Osteoblast (primary cell): ENCODE measurements at regions not wholly inside any gene's neighbourhood (a gene's known extent, or its start where the extent isn't known, plus 50 kb on each side); places are given as distances from the start of the nearest gene placed in this dataset.
A peak's percentile ranks its signal among the peaks of the same experiment; 100 is the strongest.

ENCODE experiments used
- DNase-seq: peaks from one replicate; pipeline ENCODE4 v3.0.0; 2011; ENCODE audit warnings: low spot score, mixed read lengths; ENCODE audit not compliant: insufficient read length; ENCODE audit errors: missing footprints
- H2AFZ ChIP-seq: 2 replicates; pipeline ENCODE4 v1.6.0; 2011; ENCODE audit warnings: mild to moderate bottlenecking, low read length
- H3K27ac ChIP-seq: 2 replicates; pipeline ENCODE4 v1.5.1; 2011; ENCODE audit warnings: mild to moderate bottlenecking, low read depth, low read length, moderate library complexity
- H3K27me3 ChIP-seq: 2 replicates; pipeline ENCODE4 v1.6.0; 2012; ENCODE audit warnings: mild to moderate bottlenecking, control low read depth, inconsistent platforms, low read length, moderate library complexity; ENCODE audit not compliant: insufficient read depth
- H3K36me3 ChIP-seq: 2 replicates; pipeline ENCODE4 v1.5.1; 2011; ENCODE audit warnings: mild to moderate bottlenecking, low read length, control low read depth, moderate library complexity; ENCODE audit not compliant: insufficient read depth
- H3K4me1 ChIP-seq: 2 replicates; pipeline ENCODE4 v1.5.1; 2011; ENCODE audit warnings: mild to moderate bottlenecking, low read length, control low read depth, moderate library complexity; ENCODE audit not compliant: insufficient read depth
- H3K4me2 ChIP-seq: 2 replicates; pipeline ENCODE4 v1.6.0; 2011; ENCODE audit warnings: mild to moderate bottlenecking, low read length; ENCODE audit not compliant: insufficient read depth
- H3K4me3 ChIP-seq: fragments of 200-600 bp; sonication (generic); 3 replicates; pipeline ENCODE4 v1.5.1; 2012; ENCODE audit warnings: mild to moderate bottlenecking, low read length, inconsistent platforms; ENCODE audit not compliant: insufficient read depth
- H3K79me2 ChIP-seq: 2 replicates; pipeline ENCODE4 v1.6.0; 2012; ENCODE audit warnings: mild to moderate bottlenecking, low read length, control low read depth, inconsistent platforms; ENCODE audit not compliant: insufficient read depth
- H3K9me3 ChIP-seq: 2 replicates; pipeline ENCODE4 v1.5.1; 2011; ENCODE audit warnings: low read depth, low read length, control low read depth
- H4K20me1 ChIP-seq: 2 replicates; pipeline ENCODE4 v1.6.0; 2012; ENCODE audit warnings: mild to moderate bottlenecking, low read length, control low read depth; ENCODE audit not compliant: insufficient read depth
- TF ChIP-seq, protein P1 (sequence below): IDR thresholded peaks from 2 replicates; pipeline ENCODE4 v1.5.1; 2011; ENCODE audit warnings: mild to moderate bottlenecking, low read depth, low read length, moderate library complexity; ENCODE audit errors: extremely low read depth

DNA sequence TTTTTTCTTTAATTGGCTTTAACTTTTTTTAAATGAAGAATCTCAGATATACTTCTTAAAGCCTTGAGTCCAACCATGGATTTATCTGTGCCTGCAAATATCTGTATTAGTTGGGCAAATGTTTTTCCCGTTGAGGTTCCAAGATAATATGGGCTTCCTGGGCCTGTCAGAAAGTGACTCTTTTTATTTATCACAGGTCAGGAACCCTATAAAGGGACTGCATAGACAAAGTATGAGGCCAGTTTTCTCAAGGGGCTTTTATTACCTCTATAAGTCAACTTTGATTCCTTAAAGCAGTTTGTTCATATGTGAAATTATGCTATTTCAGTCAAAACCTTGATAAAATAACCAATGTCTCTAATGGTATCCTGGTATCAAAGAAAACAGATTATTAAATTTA, 80.2 kb upstream of the BMP2K start:
- no peaks in the 10 kb centered on the region for H3K9me3 ChIP-seq
- no peaks in the 10 kb centered on the region for H4K20me1 ChIP-seq
- no peak overlapping the region for H3K4me2 ChIP-seq
- no peak overlapping the region for H2AFZ ChIP-seq
- no peaks in the 10 kb centered on the region for H3K36me3 ChIP-seq
- no peaks in the 10 kb centered on the region for H3K79me2 ChIP-seq
- no peak for DNase-seq
- no peak overlapping the region for H3K4me3 ChIP-seq
- H3K27ac ChIP-seq, result no peak overlapping the region
- TF ChIP-seq, protein P1, sequence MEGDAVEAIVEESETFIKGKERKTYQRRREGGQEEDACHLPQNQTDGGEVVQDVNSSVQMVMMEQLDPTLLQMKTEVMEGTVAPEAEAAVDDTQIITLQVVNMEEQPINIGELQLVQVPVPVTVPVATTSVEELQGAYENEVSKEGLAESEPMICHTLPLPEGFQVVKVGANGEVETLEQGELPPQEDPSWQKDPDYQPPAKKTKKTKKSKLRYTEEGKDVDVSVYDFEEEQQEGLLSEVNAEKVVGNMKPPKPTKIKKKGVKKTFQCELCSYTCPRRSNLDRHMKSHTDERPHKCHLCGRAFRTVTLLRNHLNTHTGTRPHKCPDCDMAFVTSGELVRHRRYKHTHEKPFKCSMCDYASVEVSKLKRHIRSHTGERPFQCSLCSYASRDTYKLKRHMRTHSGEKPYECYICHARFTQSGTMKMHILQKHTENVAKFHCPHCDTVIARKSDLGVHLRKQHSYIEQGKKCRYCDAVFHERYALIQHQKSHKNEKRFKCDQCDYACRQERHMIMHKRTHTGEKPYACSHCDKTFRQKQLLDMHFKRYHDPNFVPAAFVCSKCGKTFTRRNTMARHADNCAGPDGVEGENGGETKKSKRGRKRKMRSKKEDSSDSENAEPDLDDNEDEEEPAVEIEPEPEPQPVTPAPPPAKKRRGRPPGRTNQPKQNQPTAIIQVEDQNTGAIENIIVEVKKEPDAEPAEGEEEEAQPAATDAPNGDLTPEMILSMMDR, result no peak
- peaks cover 22% of the 10 kb centered on the region for H3K4me1 ChIP-seq
- H3K27me3 ChIP-seq, result no peaks in the 10 kb centered on the region

DNA sequence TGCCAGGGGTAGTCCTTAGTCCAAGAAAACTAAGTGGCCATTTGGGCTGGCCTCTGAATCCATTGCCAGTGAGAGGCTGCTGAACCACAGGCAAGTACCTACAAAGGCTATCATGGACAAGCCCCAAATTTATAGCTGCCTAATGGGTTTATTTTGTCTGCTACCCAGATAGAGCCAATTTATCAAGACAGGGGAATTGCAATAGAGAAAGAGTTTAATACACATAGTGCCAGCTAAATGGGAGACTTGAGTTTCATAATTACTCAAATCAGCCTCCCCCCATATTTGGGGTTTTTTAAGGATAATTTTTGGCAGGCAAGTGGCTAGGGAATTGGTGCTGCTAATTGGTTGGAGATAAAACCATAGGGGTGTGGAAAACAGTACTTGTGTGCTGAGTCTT, 73.1 kb upstream of the BMP2K start:
- Histone ChIP-seq H3K4me3 (no peak overlapping the region), H3K36me3 (no peaks in the 10 kb centered on the region), H3K9me3 (no peaks in the 10 kb centered on the region), H3K4me1 (peaks cover 5% of the 10 kb centered on the region), H3K4me2 (no peak overlapping the region), H4K20me1 (no peaks in the 10 kb centered on the region), H3K27ac (no peak overlapping the region), H2AFZ (no peak overlapping the region), H3K27me3 (no peaks in the 10 kb centered on the region), H3K79me2 (no peaks in the 10 kb centered on the region)
- no peak for DNase-seq
- TF ChIP-seq, protein P1, result no peak

DNA sequence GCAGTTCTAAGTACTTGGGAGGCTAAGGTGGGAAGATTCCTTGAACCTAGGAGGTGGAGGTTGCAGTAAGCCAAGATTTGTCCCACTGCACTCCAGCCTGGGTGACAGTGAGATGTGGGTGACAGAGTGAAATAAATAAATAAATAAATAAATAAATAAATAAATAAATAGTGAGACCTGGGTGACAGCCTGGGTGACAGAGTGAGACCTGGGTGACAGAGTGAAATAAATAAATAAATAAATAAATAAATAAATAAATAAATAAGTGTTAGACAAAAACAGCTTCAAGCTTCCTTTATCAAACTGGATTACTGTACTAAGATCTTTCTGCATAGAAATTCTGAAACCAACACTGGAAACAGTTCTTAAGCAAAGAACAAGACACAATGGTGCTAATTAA, 71.8 kb upstream of the BMP2K start:
- Histone ChIP-seq H3K4me3 (no peak overlapping the region), H2AFZ (no peak overlapping the region), H3K9me3 (no peaks in the 10 kb centered on the region), H3K4me2 (no peak overlapping the region), H3K27ac (no peak overlapping the region), H3K79me2 (no peaks in the 10 kb centered on the region), H3K36me3 (no peaks in the 10 kb centered on the region), H4K20me1 (no peaks in the 10 kb centered on the region), H3K4me1 (peaks cover 5% of the 10 kb centered on the region), H3K27me3 (no peaks in the 10 kb centered on the region)
- DNase-seq, result no peak
- TF ChIP-seq, protein P1, result no peak

GRCh38 chr4:78704981-78705683, 71.0 kb upstream of the BMP2K start:
- H2AFZ ChIP-seq, result peak overlapping the region; percentile 25

More at GRCh38 chr4:78704981-78705683, 71.0 kb upstream of the BMP2K start:
- H3K27me3 ChIP-seq, result no peaks in the 10 kb centered on the region
- H3K27ac ChIP-seq, result no peak overlapping the region
- H3K9me3 ChIP-seq, result no peaks in the 10 kb centered on the region
- peak; percentile 75 for DNase-seq
- peaks cover 5% of the 10 kb centered on the region for H3K4me1 ChIP-seq
- H3K36me3 ChIP-seq, result no peaks in the 10 kb centered on the region
- H3K4me2 ChIP-seq, result no peak overlapping the region
- H3K4me3 ChIP-seq, result no peak overlapping the region
- H4K20me1 ChIP-seq, result no peaks in the 10 kb centered on the region
- no peaks in the 10 kb centered on the region for H3K79me2 ChIP-seq
- TF ChIP-seq, protein P1, result no peak
